ENCODE measurements at regions not wholly inside any gene's neighbourhood (a gene's known extent, or its start where the extent isn't known, plus 50 kb on each side); places are given as distances from the start of the nearest gene placed in this dataset.

DNA sequence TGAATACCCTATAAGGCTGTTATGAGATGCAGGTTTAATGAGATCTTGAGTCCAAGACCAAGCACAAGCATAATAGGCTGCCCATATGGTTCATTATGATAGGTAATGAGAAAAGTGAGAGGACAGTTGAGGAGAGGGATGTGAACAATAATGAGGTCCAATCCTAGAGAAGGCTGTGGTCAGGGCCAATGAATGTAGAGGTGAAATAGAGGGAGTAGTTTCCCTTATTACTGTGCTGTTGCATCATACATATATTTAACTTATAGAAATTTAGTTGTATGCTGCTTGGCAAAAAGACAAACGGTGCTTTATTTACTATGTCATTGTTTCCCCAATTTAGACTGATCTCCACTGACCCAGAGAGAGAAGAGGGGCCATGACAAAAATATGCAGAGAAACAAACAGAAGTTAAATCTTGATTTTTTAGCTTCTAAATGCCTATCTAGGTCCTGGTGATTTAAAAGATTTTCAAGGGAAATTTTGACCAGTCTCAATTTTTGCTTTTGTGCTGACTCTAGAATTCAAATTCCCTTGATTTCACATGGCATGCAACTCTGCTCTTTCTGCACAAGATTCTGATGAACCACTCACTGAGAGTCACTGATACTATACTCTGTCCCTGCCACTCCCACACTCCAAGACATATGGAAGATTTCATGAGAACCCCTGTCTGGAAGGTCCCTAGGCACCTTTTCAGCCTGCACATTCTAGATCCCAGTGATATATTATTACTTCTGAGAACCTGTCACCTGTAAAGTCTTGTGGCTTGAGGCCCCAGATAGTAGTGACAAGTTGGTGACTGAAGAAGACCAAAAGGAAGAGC, 159.7 kb downstream of the VSIG4 start:
- Histone ChIP-seq H3K4me2 (ENCODE audit: insufficient read depth, low read length) (no peak overlapping the region), H3K4me3 (replicated peaks in 1 of 3; ENCODE audit: insufficient read depth in 1 of 3, low read depth in 1 of 3, low read length in 3 of 3) (no peak overlapping the region), H3K9me1 (replicated peaks; ENCODE audit: control insufficient read depth, extremely low read depth, insufficient read depth, low read length) (no peaks in the 10 kb centered on the region), H3K79me2 (ENCODE audit: control insufficient read depth, insufficient read depth, low read length) (no peaks in the 10 kb centered on the region), H3K9me3 (replicated peaks; ENCODE audit: control insufficient read depth, insufficient read depth, low read length) (no peaks in the 10 kb centered on the region), H3K9ac (replicated peaks; ENCODE audit: extremely low read depth, insufficient read depth, low read length) (no peak overlapping the region), H3K27ac (ENCODE audit: insufficient read depth, low read depth, low read length) (no peak overlapping the region), H3K4me1 (ENCODE audit: control insufficient read depth, extremely low read depth, insufficient read depth, low read length) (no peaks in the 10 kb centered on the region), H3K27me3 (ENCODE audit: control insufficient read depth in 2 of 2, insufficient read depth in 2 of 2, low read length in 2 of 2) (no peaks in the 10 kb centered on the region), H4K20me1 (replicated peaks; ENCODE audit: control insufficient read depth, extremely low read depth, insufficient read depth, low read length) (no peaks in the 10 kb centered on the region), H3K36me3 (ENCODE audit: control insufficient read depth in 2 of 2, extremely low read depth in 1 of 2, insufficient read depth in 2 of 2, low read length in 2 of 2) (no peaks in the 10 kb centered on the region), H2AFZ (ENCODE audit: low read depth, low read length) (no peak overlapping the region)
- no peak for DNase-seq (ENCODE audit: low read depth, low spot score)
- FAIRE-seq, result no peak
- ChIA-PET POLR2A (no interaction called here), CTCF (no interaction called here)
- TF ChIP-seq POLR2A (IDR thresholded peaks at IDR 0.05; ENCODE audit: low read depth, low read length) (no peak), GATA2 (IDR thresholded peaks at IDR 0.05; ENCODE audit: insufficient read depth, insufficient read length, low read depth, low read length) (no peak), EZH2 (IDR thresholded peaks at IDR 0.05; ENCODE audit: borderline replicate concordance, low read depth, low read length, severe bottlenecking) (no peak), POLR2AphosphoS5 (IDR thresholded peaks at IDR 0.05; ENCODE audit: insufficient read depth, low read depth, low read length) (no peak), JUN (IDR thresholded peaks at IDR 0.05; ENCODE audit: borderline replicate concordance, insufficient read depth, insufficient read length, low read depth) (no peak), MYC (IDR thresholded peaks at IDR 0.05; ENCODE audit: low read depth, low read length) (no peak), FOS (IDR thresholded peaks at IDR 0.05; ENCODE audit: borderline replicate concordance, insufficient read depth, low read length) (no peak)
- TF ChIP-seq, protein P1, sequence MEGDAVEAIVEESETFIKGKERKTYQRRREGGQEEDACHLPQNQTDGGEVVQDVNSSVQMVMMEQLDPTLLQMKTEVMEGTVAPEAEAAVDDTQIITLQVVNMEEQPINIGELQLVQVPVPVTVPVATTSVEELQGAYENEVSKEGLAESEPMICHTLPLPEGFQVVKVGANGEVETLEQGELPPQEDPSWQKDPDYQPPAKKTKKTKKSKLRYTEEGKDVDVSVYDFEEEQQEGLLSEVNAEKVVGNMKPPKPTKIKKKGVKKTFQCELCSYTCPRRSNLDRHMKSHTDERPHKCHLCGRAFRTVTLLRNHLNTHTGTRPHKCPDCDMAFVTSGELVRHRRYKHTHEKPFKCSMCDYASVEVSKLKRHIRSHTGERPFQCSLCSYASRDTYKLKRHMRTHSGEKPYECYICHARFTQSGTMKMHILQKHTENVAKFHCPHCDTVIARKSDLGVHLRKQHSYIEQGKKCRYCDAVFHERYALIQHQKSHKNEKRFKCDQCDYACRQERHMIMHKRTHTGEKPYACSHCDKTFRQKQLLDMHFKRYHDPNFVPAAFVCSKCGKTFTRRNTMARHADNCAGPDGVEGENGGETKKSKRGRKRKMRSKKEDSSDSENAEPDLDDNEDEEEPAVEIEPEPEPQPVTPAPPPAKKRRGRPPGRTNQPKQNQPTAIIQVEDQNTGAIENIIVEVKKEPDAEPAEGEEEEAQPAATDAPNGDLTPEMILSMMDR (IDR thresholded peaks at IDR 0.05; ENCODE audit: extremely low read depth in 1 of 2, insufficient read depth in 1 of 2, low read depth in 1 of 2, low read length in 2 of 2), result no peak
- TF ChIP-seq, protein P2, sequence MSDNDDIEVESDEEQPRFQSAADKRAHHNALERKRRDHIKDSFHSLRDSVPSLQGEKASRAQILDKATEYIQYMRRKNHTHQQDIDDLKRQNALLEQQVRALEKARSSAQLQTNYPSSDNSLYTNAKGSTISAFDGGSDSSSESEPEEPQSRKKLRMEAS (IDR thresholded peaks at IDR 0.05; ENCODE audit: insufficient read depth, insufficient read length), result no peak
- intact Hi-C loops (cut with micrococcal nuclease), result no loop called here
- no TSS peak for BruUV-seq (replicated peaks)
- dilution Hi-C loops (cut with MboI; ENCODE audit: extremely low pct_ligation_motif_present, low sequenced_read_pairs), result no loop called here
